Ovary (tissue), 7 donors: ENCODE measurements at regions not wholly inside any gene's neighbourhood (a gene's known extent, or its start where the extent isn't known, plus 50 kb on each side); places are given as distances from the start of the nearest gene placed in this dataset.

ENCODE experiments used
- DNase-seq, 5 donors: peaks; one replicate each; pipeline ENCODE4 v3.0.0-alpha.2; 2019 to 2020
- H3K27ac ChIP-seq, 2 donors: fragments of 200-600 bp; one replicate each; pipeline versions ENCODE4 v1.5.1 to v1.8.0; 2019 to 2022
- H3K27me3 ChIP-seq: fragments of 200-600 bp; one replicate; pipeline ENCODE4 v1.8.0; 2022
- H3K36me3 ChIP-seq: fragments of 200-600 bp; sonication (generic); one replicate; pipeline ENCODE4 v1.5.1; 2019
- H3K4me1 ChIP-seq: one replicate; pipeline ENCODE4 v1.8.1; 2013; ENCODE audit warnings: mild to moderate bottlenecking, moderate library complexity; ENCODE audit not compliant: insufficient read depth
- H3K4me3 ChIP-seq: fragments of 200-600 bp; sonication (generic); one replicate; pipeline ENCODE4 v1.5.1; 2017
- H3K9me3 ChIP-seq, 2 donors: fragments of 200-600 bp in 1 of 2; sonication (generic) in 1 of 2; one replicate each; pipeline versions ENCODE4 v1.5.1 to v1.8.1; 2013 to 2019; ENCODE audit warnings: mild to moderate bottlenecking in 1 of 2, moderate library complexity in 1 of 2
- EP300 ChIP-seq: sonication (generic); formaldehyde crosslinking; IDR thresholded peaks from one replicate; pipeline ENCODE4 v1.6.1; 2017; ENCODE audit warnings: antibody characterized with exemption
- POLR2A ChIP-seq: fragments of 450-650 bp; IDR thresholded peaks from one replicate; pipeline ENCODE4 v1.6.1; 2017; ENCODE audit warnings: antibody characterized with exemption, mild to moderate bottlenecking, moderate library complexity
- WGBS, 3 donors: extraction: QIAGEN DNeasy Blood & Tissue Kit in 1 of 3; methylation state at CpG; one replicate each; pipeline versions ENCODE4 v1.1.5 to v1.1.7; 2013 to 2017; 5-methylcytosine and 5-hydroxymethylcytosine counted together
- intact Hi-C, 4 donors: fragments of 100-400 bp; cut with DNase I; formaldehyde crosslinking; loops; one replicate each; pipeline versions ENCODE4 v1.11.0 to v1.15.1; 2022 to 2023
- TF ChIP-seq, protein P1 (sequence below), 3 donors: fragments of 450-650 bp in 2 of 3; fragments of 200-600 bp in 1 of 3; IDR thresholded peaks; one replicate each; pipeline versions ENCODE4 v1.5.1 to v1.8.0; 2016 to 2022; ENCODE audit warnings: antibody characterized with exemption in 3 of 3, mild to moderate bottlenecking in 1 of 3
- donor health status: DM: no; HTN: no; CAD: no; lungs with moderate emphysema.
- donor health status: DM: no; HTN: no; CAD: no.
- donor health status: Bipolar disorder and iron deficiency.
- donor health status: DM: no; HTN: no; CAD: no.
- donor health status: DM: yes; HTN: yes; CAD: no.

DNA sequence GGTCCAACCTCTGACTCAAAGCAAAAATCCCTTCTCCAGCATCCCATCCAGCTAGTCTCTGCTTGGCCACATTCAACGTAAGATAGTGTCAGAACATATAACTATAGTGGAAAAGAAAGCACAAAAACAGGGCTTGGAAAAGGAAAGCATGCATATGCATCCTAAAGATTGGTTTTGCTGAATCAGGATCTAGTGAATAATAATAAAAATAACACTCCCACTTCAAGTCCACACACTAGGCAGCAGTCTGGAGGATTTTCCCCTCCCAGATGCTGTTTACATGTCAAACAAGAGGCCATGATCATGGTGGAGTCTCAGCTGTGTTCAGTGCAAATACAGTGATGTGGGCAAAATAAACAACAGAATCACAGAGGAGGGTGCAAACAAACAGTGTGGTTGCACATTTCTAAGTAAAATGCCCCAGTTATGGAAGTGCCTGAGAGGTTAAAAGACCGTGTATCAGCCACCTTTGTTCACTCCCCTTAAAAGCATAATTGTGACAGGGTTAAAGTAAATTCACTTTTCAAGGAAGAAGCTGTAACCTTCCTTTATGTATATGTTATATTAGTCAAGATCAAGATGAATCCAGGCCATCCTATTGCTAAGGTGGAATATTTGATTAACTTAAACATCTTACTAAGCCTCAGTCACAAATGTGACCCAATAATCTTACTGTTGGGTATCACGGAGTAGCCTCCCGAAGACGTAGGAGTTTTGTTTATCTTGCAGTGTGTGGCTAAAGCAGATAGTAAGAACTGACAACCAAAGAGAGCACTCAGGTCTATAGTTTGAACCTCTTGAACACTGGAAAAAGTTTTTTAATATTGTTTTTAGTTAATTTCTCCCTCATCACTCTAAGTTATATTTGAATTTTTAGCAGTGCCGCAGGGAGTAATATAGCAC is 424.5 kb downstream of the SOX2 start:
- Histone ChIP-seq H3K9me3 (no peaks in the 10 kb centered on the region), H3K27ac (no peak overlapping the region), H3K27me3 (no peaks in the 10 kb centered on the region), H3K4me1 (no peaks in the 10 kb centered on the region), H3K4me3 (no peak overlapping the region), H3K36me3 (no peaks in the 10 kb centered on the region)
- DNase-seq, result no peak
- no peak for TF ChIP-seq POLR2A
- TF ChIP-seq, protein P1, sequence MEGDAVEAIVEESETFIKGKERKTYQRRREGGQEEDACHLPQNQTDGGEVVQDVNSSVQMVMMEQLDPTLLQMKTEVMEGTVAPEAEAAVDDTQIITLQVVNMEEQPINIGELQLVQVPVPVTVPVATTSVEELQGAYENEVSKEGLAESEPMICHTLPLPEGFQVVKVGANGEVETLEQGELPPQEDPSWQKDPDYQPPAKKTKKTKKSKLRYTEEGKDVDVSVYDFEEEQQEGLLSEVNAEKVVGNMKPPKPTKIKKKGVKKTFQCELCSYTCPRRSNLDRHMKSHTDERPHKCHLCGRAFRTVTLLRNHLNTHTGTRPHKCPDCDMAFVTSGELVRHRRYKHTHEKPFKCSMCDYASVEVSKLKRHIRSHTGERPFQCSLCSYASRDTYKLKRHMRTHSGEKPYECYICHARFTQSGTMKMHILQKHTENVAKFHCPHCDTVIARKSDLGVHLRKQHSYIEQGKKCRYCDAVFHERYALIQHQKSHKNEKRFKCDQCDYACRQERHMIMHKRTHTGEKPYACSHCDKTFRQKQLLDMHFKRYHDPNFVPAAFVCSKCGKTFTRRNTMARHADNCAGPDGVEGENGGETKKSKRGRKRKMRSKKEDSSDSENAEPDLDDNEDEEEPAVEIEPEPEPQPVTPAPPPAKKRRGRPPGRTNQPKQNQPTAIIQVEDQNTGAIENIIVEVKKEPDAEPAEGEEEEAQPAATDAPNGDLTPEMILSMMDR (IDR thresholded peaks at IDR 0.05), result no peak
- no peak for TF ChIP-seq EP300
- 25 to 48% (median 32%) methylated on average over 6 of the region's 6 CpGs for WGBS, 3 donors
- intact Hi-C loops, result no loop called here

DNA sequence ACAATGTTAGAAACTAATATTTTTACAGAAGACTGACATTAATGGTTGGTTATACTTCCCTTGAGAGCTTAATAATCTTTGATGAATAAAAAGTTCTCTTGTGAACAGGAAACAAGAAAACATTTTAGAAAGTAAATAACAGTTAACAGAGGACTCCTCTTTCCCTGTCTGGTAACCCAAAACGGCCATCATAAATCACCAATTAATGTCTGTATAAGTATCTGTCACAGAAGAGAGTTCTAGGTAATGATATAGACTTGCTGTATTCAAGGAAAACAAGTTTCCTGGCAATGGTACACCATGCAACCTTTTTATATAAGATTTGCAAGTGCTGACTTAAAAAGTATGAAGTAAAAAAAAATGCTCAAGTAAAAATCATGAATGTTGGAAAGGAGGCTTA is 426.7 kb downstream of the SOX2 start:
- no peak overlapping the region for H3K27ac ChIP-seq
- 32 to 42% (median 33%) methylated on average over 1 of the region's 1 CpG for WGBS, 3 donors
- intact Hi-C loops, result no loop called here
- H3K27me3 ChIP-seq, result no peaks in the 10 kb centered on the region
- no peak overlapping the region for H3K4me3 ChIP-seq
- DNase-seq, result no peak
- H3K9me3 ChIP-seq, result no peaks in the 10 kb centered on the region
- H3K36me3 ChIP-seq, result no peaks in the 10 kb centered on the region
- H3K4me1 ChIP-seq, result no peaks in the 10 kb centered on the region
- TF ChIP-seq, protein P1 (IDR thresholded peaks at IDR 0.05), result no peak
- no peak for TF ChIP-seq EP300
- TF ChIP-seq POLR2A, result no peak

DNA sequence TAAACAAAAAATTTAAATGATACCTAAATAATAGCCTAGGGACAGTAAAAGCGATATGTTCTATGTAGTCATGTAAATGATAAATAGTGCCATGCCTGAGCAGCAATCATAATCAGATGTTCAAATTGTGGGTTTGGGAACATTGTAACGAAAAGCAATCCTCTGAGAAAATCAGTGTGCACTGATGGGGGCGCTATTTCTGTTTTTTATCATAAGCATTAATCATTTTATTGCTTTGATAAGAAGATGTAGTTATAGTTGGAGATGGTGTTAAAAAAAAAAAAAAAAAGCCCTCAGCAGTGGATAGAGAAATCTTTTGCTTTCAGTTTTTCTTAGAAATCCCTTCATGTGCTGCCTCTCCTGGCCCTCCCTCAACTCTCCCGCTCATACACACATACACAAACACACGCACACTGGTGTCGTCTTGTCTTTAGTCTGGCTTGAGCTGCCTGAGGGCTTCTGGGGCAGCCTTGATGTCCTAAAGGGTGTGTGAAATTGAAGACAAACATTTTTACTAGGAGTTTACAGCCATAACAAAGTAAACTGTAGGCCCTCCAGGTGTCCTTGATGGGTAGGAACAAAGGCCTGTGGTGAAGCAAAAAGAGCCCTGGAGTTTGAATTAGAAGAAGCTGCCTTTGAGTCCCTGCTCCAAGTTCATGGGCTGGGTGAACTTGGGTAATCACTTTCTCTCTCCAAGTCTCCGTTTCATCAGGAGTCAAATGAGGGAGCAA is 428.1 kb downstream of the SOX2 start:
- TF ChIP-seq, protein P1 (IDR thresholded peaks at IDR 0.05), result no peak
- no peak for DNase-seq
- no peaks in the 10 kb centered on the region for H3K9me3 ChIP-seq
- no peak overlapping the region for H3K27ac ChIP-seq
- 52 to 58% (median 55%) methylated on average over 7 of the region's 7 CpGs for WGBS, 3 donors
- no peaks in the 10 kb centered on the region for H3K4me1 ChIP-seq
- H3K36me3 ChIP-seq, result no peaks in the 10 kb centered on the region
- intact Hi-C loops, result no loop called here
- no peak overlapping the region for H3K4me3 ChIP-seq
- no peaks in the 10 kb centered on the region for H3K27me3 ChIP-seq

DNA sequence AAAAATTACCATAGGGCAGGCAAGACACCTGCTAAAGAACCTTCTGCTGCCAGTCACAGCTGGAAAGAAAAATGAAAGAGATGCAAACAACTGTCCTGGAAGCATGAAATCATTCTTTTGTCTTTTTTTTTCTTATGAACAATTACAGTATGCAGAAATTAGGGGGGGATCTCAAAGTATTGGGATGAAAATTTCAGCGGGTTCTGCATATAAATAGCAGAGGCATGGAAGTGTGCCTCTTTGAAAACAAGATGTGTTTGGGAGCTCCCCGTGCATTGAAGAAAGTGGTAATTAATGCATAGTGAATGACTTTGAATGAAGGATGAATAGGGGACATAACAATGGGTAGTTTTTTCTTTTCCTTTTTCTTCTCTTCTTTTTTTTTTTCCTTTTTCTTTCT is 431.2 kb downstream of the SOX2 start:
- Histone ChIP-seq H3K36me3 (no peaks in the 10 kb centered on the region), H3K4me3 (no peak overlapping the region), H3K4me1 (no peaks in the 10 kb centered on the region), H3K27ac (no peak overlapping the region), H3K9me3 (no peaks in the 10 kb centered on the region), H3K27me3 (no peaks in the 10 kb centered on the region)
- WGBS, 3 donors, result 9 to 13% (median 12%) methylated on average over 2 of the region's 2 CpGs
- TF ChIP-seq, protein P1 (IDR thresholded peaks at IDR 0.05), result no peak
- TF ChIP-seq POLR2A, result no peak
- TF ChIP-seq EP300, result no peak
- no peak for DNase-seq
- intact Hi-C loops, result no loop called here
